ENCODE measurements at regions not wholly inside any gene's neighbourhood (a gene's known extent, or its start where the extent isn't known, plus 50 kb on each side); places are given as distances from the start of the nearest gene placed in this dataset.

DNA sequence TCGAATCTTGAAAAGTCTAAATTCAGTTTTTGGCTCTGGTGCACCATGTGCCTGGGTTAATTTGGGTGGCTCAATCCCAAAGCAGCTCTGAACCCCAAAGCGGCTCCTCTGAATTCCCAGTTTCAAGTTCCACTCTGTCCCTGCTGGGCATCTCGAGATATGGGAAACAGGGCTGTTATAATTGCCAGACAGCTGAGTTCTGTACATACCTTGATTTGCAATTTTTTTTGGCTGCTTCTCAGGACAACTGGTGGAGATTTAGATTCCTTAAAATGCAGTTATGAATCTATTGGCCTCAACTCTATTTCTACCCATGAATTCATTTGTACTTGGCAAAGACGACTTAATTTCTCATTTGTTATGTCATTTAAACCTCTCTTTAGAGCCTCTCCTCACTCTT lies 808.5 kb downstream of the TLE4 start (continued):
- TF ChIP-seq, protein P1, sequence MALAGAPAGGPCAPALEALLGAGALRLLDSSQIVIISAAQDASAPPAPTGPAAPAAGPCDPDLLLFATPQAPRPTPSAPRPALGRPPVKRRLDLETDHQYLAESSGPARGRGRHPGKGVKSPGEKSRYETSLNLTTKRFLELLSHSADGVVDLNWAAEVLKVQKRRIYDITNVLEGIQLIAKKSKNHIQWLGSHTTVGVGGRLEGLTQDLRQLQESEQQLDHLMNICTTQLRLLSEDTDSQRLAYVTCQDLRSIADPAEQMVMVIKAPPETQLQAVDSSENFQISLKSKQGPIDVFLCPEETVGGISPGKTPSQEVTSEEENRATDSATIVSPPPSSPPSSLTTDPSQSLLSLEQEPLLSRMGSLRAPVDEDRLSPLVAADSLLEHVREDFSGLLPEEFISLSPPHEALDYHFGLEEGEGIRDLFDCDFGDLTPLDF (CRISPR knock-in tag; IDR thresholded peaks at IDR 0.05): no peak
- no peak for TF ChIP-seq ZNF354B (CRISPR knock-in tag; IDR thresholded peaks at IDR 0.05)

DNA sequence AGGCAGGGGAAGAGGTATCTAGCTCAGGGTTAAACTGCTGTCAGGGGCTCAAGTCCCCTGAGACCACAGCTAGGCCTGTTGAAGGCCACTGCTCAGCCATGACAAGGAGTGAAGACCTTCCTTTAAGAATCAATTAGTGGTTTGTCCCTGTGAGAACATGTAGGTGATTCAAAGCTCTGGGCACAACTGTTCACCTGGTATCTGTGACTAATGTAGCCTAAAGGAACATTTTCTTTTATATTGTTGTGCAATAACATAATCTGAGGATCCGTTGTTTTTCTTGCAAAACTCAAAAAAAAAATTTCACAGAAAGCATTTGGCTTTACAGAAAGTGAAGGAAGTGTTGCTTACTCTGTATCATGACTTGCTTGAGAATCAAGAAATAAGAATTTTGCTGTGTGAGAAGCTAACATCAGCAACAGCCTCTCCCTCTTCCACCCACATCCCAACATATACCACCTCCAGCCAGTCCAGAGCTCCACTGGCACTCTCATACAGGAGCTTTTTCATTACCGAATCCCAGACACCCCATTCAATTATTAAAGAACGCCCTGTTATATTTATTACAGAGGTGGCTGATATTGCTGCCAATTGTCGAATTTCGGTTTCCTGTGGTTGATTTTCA lies 807.0 kb downstream of the TLE4 start:
- H3K4me1 ChIP-seq (ENCODE audit: insufficient read depth, low read length): no peaks in the 10 kb centered on the region
- FAIRE-seq: no peak
- H3K9me3 ChIP-seq (ENCODE audit: low read length): 0 out of 2 replicates have a peak, but pooled peaks cover 5% of the 10 kb centered on the region
- intact Hi-C loops (cut with micrococcal nuclease; ENCODE audit: unreplicated experiment): no loop called here
- no peak overlapping the region for H3K27ac ChIP-seq (ENCODE audit: extremely low read length, insufficient read depth, low read length)
- no peak for DNase-seq (ENCODE audit: low spot score)
- no peaks in the 10 kb centered on the region for H3K36me3 ChIP-seq (replicated peaks in 1 of 2; ENCODE audit: control insufficient read depth in 1 of 2, insufficient read depth in 2 of 2, low read length in 2 of 2)
- H3K79me2 ChIP-seq (ENCODE audit: insufficient read depth, low read length): no peaks in the 10 kb centered on the region
- H2AFZ ChIP-seq (ENCODE audit: low read length): no peak overlapping the region
- no TSS peak for BruUV-seq (replicated peaks)
- no peak overlapping the region for H3K4me2 ChIP-seq (ENCODE audit: low read depth, low read length)
- in situ Hi-C loops (cut with HindIII; ENCODE audit: extremely low pct_ligation_motif_present, low pct_unique_long_range_greater_than_20kb): no loop called here
- no peak overlapping the region for H3K9ac ChIP-seq (ENCODE audit: insufficient read depth, low read depth, low read length)
- ATAC-seq: no peak
- 1% methylated on average over 5 of the region's 5 CpGs for WGBS (ENCODE audit: low lambda C conversion rate)
- ChIA-PET POLR2A (no interaction called here), CTCF (ENCODE audit: low intra/inter-chr PET ratio, low total read pairs) (no interaction called here)
- H3K27me3 ChIP-seq (ENCODE audit: control insufficient read depth in 1 of 2, insufficient read depth in 2 of 2, low read length in 2 of 2): no peaks in the 10 kb centered on the region
- TF ChIP-seq ZNF234 (CRISPR knock-in tag; conservative IDR thresholded peaks at IDR 0.05) (no peak), CBX1 (IDR thresholded peaks at IDR 0.05; ENCODE audit: low read depth) (no peak), ZNF552 (CRISPR knock-in tag; IDR thresholded peaks at IDR 0.05; ENCODE audit: borderline replicate concordance) (no peak), TOPORS (CRISPR knock-in tag; IDR thresholded peaks at IDR 0.05) (no peak), ZNF138 (CRISPR knock-in tag; IDR thresholded peaks at IDR 0.05; ENCODE audit: low read depth) (no peak), RBFOX2 (IDR thresholded peaks at IDR 0.05; ENCODE audit: low read depth, low read length) (no peak), MEIS2 (CRISPR knock-in tag; IDR thresholded peaks at IDR 0.05) (no peak), HMG20A (CRISPR knock-in tag; IDR thresholded peaks at IDR 0.05; ENCODE audit: borderline replicate concordance) (no peak), BORCS8-MEF2B (CRISPR knock-in tag; IDR thresholded peaks at IDR 0.05) (no peak), MIER3 (CRISPR knock-in tag; IDR thresholded peaks at IDR 0.05; ENCODE audit: borderline replicate concordance) (no peak)
- TF ChIP-seq, protein P2, sequence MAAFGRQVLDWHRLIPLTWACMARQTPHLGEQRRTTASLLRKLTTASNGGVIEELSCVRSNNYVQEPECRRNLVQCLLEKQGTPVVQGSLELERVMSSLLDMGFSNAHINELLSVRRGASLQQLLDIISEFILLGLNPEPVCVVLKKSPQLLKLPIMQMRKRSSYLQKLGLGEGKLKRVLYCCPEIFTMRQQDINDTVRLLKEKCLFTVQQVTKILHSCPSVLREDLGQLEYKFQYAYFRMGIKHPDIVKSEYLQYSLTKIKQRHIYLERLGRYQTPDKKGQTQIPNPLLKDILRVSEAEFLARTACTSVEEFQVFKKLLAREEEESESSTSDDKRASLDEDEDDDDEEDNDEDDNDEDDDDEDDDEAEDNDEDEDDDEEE (CRISPR knock-in tag; IDR thresholded peaks at IDR 0.05): no peak
- TF ChIP-seq, protein P3, sequence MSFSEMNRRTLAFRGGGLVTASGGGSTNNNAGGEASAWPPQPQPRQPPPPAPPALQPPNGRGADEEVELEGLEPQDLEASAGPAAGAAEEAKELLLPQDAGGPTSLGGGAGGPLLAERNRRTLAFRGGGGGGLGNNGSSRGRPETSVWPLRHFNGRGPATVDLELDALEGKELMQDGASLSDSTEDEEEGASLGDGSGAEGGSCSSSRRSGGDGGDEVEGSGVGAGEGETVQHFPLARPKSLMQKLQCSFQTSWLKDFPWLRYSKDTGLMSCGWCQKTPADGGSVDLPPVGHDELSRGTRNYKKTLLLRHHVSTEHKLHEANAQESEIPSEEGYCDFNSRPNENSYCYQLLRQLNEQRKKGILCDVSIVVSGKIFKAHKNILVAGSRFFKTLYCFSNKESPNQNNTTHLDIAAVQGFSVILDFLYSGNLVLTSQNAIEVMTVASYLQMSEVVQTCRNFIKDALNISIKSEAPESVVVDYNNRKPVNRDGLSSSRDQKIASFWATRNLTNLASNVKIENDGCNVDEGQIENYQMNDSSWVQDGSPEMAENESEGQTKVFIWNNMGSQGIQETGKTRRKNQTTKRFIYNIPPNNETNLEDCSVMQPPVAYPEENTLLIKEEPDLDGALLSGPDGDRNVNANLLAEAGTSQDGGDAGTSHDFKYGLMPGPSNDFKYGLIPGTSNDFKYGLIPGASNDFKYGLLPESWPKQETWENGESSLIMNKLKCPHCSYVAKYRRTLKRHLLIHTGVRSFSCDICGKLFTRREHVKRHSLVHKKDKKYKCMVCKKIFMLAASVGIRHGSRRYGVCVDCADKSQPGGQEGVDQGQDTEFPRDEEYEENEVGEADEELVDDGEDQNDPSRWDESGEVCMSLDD (CRISPR knock-in tag; IDR thresholded peaks at IDR 0.05; ENCODE audit: borderline replicate concordance): no peak
- TF ChIP-seq, protein P4, sequence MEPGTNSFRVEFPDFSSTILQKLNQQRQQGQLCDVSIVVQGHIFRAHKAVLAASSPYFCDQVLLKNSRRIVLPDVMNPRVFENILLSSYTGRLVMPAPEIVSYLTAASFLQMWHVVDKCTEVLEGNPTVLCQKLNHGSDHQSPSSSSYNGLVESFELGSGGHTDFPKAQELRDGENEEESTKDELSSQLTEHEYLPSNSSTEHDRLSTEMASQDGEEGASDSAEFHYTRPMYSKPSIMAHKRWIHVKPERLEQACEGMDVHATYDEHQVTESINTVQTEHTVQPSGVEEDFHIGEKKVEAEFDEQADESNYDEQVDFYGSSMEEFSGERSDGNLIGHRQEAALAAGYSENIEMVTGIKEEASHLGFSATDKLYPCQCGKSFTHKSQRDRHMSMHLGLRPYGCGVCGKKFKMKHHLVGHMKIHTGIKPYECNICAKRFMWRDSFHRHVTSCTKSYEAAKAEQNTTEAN (CRISPR knock-in tag; conservative IDR thresholded peaks at IDR 0.05): no peak
- no peak overlapping the region for H3K4me3 ChIP-seq (replicated peaks in 1 of 3; ENCODE audit: insufficient read depth in 1 of 3, low read depth in 2 of 3, low read length in 3 of 3)
- H4K20me1 ChIP-seq (ENCODE audit: insufficient read depth, low read length): no peaks in the 10 kb centered on the region
